ENCODE measurements at regions not wholly inside any gene's neighbourhood (a gene's known extent, or its start where the extent isn't known, plus 50 kb on each side); places are given as distances from the start of the nearest gene placed in this dataset.

DNA sequence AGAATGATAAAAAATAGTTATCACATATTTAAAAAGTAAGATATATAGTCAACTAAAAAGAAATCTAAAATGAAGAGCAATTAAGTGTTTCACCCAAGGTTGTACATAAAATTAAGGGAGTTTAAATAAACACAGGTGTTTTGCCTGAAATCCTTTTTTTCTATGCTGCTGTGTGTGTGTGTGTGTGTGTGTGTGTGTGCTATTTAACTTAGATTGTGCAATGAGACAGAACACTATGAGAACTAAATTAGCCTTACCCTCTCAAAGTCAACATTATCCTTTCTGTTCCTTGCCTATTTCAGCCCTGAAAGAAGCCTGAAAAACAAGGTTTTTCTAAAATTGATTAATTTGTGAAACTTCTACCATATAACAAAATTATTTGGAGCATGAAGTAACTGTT is 516.2 kb downstream of the ELAVL2 start:
- no peak for DNase-seq (ENCODE audit: low spot score)

DNA sequence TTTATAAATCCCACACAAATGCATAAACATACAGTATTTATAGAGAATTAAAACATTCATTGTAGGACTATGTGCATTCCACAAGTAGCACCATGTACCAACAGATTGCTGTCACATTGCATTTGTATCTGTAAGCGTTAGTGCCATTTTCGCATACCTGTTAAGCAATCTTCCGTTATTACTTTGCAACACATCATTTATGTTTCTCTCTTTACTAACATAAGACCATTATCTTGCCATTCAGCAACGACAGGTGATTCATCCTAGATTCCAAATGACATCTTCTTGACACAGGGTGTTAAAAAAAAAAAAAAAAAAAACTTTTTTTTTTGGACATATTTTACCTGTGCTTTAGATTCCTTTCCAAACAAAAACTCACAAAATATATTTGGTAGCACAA is 511.8 kb downstream of the ELAVL2 start:
- no peak for DNase-seq (ENCODE audit: low spot score)

DNA sequence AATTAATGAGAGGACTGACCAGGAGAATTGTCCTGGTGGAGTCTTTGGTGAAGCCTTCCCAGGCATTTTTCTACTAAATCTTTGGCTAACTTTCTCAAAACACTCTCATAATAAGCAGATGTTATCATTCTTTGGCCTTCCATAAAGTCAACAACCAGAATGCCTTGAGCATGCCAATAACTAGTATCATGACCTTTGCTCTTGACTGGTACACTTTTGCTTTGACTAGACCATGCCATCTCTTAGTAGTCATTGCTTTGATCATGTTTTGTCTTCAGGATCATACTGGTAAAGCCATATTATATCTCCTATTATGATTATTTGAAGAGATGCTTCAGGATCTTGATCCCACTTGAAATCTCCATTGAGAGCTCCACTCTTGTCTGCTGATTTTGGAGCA is 506.9 kb downstream of the ELAVL2 start:
- no peak for DNase-seq (ENCODE audit: low spot score)

DNA sequence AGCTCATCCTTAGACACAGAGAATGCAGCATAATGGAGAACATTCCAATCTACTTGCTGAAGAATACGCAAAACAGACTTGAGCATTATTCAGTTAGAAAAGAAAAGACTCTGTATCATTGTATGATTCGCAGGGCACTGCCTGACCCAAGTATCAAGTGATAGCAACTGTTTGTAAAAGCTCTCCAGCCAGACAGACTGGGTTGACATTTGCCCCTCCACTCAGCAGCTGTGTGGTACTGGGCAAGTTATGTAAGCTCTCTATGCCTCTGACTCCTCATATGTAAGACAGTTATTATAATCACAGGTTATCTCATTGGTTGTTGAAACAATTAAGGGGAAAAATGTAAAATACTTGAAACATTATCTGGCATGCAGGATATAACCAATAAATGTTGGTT is 505.0 kb downstream of the ELAVL2 start:
- DNase-seq (ENCODE audit: low spot score): no peak

GRCh38 chr9:23322392-23322791 is 503.6 kb downstream of the ELAVL2 start:
- peak; percentile 12 for DNase-seq (ENCODE audit: low spot score)

GRCh38 chr9:23324511-23324910 is 501.5 kb downstream of the ELAVL2 start:
- no peak for DNase-seq (ENCODE audit: low spot score)

DNA sequence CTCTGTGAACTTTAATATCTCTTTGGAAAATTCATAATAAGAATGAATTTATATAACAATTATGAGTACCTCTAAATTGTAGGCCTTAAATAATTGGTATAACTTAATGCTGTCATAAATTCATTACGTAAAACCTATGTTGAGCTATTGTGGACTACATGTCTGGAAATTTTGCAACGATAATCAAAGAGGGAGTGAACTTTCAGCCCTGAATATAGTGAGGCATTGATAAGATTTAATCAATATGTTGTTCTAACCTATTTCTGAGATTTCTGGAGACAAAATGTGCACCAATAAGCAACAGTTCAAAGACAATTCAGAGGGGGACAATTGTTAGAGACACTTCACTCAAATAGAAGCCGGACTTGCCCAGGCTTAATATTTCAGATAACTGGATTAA is 499.4 kb downstream of the ELAVL2 start:
- no peak for DNase-seq (ENCODE audit: low spot score)

- no peak for DNase-seq (ENCODE audit: low spot score)
Measured at GRCh38 chr9:23341346-23341745, 484.7 kb downstream of the ELAVL2 start.

DNA sequence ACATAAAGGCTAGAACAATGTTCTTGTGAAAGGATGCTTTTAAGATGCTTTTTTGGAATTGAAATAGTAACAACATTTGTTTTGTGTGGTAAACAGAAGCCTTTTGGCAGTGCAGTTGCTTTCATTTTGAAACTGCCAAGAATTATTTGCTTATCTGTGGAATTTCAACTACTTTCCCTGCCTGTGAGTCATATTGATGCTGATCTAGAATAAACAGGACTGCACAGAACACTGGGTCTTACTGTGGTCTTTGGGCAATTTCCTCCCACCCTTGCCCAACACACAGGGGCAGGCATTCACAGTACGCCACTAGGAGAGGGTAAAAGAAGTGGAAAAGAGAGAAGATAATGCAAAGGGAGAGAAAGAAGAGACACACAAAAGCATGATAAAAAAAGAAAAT is 483.7 kb downstream of the ELAVL2 start:
- no peak for DNase-seq (ENCODE audit: low spot score)

GRCh38 chr9:23343226-23343625 is 482.8 kb downstream of the ELAVL2 start:
- no peak for DNase-seq (ENCODE audit: low spot score)

DNA sequence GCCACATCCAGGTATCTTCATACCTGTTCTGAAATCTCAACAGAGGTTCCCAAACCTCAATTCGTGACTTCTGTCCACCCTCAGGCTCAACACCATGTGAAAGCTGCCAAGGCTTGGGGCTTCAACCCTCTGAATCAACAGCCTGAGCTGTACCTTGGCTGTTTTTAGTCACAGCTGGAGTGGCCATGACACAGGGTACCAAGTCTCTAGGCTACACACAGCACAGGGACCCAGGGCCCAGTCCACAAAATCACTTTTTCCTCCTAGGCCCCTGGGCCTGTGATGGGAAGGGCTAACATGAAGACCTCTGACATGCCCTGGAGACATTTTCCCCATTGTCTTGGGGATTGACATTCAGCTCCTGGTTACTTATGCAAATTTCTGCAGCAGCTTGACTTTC is 464.9 kb downstream of the ELAVL2 start:
- peak; percentile 0 for DNase-seq (ENCODE audit: low spot score)

DNA sequence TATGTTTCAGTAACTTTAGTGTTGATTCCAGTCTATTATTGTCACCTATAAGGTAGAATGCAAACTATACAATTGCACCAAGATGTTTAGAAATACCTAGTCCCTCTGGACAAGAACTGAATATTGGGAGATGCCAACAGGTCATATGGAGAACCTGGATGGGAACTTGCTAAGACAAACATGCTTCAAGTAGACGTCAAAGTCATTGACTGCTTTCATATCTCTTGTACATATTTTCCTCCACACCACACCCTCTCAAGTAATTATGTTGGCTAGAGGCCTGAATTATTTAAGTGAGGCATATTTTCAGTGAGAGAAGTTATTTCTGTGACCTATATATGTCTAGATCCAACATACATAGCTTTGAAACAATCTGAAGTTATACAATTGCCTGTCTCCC is 453.3 kb downstream of the ELAVL2 start:
- DNase-seq (ENCODE audit: low spot score): no peak

GRCh38 chr9:23375511-23375910 is 450.5 kb downstream of the ELAVL2 start:
- no peak for DNase-seq (ENCODE audit: low spot score)

- DNase-seq (ENCODE audit: low spot score): no peak
Measured at GRCh38 chr9:23379842-23380241, 446.2 kb downstream of the ELAVL2 start.

- peak; percentile 1 for DNase-seq (ENCODE audit: low spot score)
Measured at GRCh38 chr9:23380821-23381220, 445.2 kb downstream of the ELAVL2 start.

DNA sequence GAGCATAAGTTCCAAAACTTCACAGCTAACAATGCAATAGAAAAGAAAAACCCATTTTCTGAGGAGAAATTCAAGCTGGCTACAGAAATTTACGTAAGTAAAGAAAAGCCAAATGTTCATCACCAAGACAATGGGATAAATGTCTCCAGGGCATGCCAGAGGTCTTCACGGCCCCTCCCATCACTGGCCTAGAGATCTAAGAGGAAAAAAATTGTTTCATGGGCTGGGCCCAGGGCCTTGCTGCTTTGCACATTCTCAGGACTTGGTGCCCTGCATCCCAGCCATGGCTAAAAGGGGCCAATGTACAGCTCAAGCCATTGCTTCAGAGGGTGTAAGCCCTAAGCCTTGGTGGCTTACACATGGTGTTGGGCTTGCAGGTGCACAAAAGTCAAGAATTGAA is 443.6 kb downstream of the ELAVL2 start:
- DNase-seq (ENCODE audit: low spot score): no peak

DNA sequence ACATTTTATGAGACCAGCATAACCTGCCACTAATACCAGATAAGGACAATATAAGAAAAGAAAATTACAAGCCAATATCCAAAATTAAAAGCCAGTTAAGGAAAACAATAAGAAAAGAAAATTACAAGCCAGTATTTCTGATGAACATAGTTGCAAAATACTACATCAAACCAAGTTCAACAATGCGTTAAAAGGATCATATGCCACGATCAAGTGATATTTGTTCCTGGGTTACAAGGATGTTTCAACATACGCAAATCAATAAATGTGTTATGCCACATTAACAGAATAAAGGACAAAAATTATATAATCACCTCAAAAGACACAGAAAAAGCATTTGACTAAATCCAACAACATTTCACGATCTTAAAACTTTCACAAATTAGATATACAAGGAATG is 431.9 kb downstream of the ELAVL2 start:
- peak; percentile 0 for DNase-seq (ENCODE audit: low spot score)

- DNase-seq (ENCODE audit: low spot score): no peak
Measured at GRCh38 chr9:23408874-23409273, 417.2 kb downstream of the ELAVL2 start.

DNA sequence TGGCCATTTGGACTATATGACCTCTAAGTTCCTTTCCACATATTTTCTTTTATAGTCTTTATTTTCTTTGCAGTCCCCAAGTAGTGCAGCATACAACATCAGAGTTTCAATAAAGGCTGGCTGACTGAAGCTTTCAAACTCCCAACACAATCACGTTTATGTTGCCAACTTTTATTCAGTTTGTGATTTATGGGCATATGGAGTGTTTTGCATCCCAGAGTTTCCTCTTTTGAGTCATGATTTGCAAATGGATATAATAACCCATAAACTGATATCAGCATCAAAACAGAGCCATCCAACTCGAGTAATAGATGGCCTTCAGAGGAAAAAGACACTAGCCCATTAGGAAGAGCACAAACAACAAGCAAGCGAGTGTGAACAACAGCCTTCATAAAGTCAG is 414.0 kb downstream of the ELAVL2 start:
- DNase-seq (ENCODE audit: low spot score): no peak

DNA sequence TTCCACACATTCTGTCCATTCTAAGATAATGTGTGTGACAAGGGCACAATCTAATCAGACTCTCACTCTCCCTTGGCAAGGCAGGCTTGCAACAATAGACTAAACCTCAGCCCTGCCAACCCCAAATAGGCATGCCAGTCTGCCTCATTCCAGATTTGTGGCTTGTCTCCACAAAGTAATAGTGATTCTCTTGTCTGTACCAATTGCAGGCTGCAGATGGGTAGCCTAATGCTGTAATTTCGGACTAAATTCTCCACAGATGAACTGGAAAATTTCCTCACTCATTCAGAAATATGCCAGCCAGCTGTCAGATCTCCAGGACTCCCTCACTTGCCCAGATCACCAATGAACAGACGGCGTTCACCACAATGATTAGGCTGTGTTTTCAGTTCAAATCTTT is 413.6 kb downstream of the ELAVL2 start:
- no peak for DNase-seq (ENCODE audit: low spot score)

DNA sequence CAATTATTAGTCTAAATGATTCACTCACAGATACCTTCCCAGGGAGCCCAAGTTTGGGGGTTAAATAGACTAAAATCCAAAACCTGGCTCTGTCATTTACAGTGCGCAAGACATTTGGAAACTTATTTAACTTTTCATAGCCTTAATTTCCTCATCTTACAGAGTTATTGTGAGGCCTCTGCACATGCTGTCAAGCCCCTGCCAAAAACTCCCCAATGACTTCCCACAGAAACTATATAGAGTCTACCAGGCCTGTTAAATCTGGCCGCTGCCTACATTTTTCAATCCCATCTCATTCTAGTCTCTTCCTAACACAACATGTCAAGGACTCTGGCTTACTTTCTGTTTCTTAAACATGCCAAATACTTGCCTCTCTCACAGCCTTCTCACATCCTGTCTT is 412.5 kb downstream of the ELAVL2 start:
- no peak for DNase-seq (ENCODE audit: low spot score)

- DNase-seq (ENCODE audit: low spot score): no peak
Measured at GRCh38 chr9:23423999-23424398, 402.0 kb downstream of the ELAVL2 start.

GRCh38 chr9:23426144-23426543 is 399.9 kb downstream of the ELAVL2 start:
- no peak for DNase-seq (ENCODE audit: low spot score)

GRCh38 chr9:23431459-23431858 is 394.6 kb downstream of the ELAVL2 start:
- no peak for DNase-seq (ENCODE audit: low spot score)

GRCh38 chr9:23434654-23435053 is 391.4 kb downstream of the ELAVL2 start:
- no peak for DNase-seq (ENCODE audit: low spot score)

Data from kidney tubule cell (primary cell).